ENCODE measurements at regions not wholly inside any gene's neighbourhood (a gene's known extent, or its start where the extent isn't known, plus 50 kb on each side); places are given as distances from the start of the nearest gene placed in this dataset.

DNA sequence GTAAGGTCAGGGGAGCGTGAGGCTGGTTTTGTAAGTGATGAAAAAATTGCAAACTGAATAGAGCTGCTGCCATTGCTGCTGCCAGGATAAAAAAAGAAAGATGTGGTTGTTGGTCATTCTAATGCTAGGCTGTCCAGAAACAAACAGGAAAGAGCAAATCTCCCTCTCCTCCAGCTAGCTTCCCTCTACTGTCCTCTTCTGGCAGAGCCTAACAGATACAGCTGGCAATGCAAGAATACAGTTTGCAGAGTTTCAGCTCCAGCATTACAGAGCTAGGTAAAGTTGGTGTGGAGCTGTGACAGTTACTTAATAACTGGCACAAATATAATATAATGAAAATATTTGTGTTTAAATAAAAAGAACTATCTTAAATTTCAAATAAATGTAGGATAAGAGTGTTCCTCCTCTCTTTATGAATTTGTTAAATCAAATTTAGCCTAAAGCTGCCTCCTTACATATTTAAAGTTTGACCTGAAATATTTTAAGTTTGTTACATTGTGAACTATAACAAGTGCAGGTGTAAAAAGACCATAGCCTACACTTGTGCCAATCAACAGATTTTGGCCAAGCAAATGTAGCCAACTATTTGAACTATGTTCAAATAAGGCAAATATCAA, 407.7 kb downstream of the SH2D4B start:
- H3K4me2 ChIP-seq (ENCODE audit: low read length) = no peak overlapping the region
- no peaks in the 10 kb centered on the region for H3K79me2 ChIP-seq (ENCODE audit: control insufficient read depth, insufficient read depth, low read length, poor library complexity)
- H2BK120ac ChIP-seq (ENCODE audit: insufficient read depth, low read length, poor library complexity) = no peak overlapping the region
- H4K8ac ChIP-seq (ENCODE audit: low read depth, low read length) = no peak overlapping the region
- H3K18ac ChIP-seq (ENCODE audit: low read length) = no peak overlapping the region
- no peak overlapping the region for H3K23ac ChIP-seq (ENCODE audit: low read length)
- no peaks in the 10 kb centered on the region for H3K79me1 ChIP-seq (ENCODE audit: low read length)
- no peak overlapping the region for H3K4me3 ChIP-seq (ENCODE audit: low read depth, low read length)
- H2AK5ac ChIP-seq (ENCODE audit: low read length) = no peak overlapping the region
- no CpG with 5 or more reads among the region's 1 CpG for WGBS (ENCODE audit: extremely low coverage, insufficient coverage, insufficient read length)
- no peak overlapping the region for H4K12ac ChIP-seq (ENCODE audit: low read depth, low read length)
- no peaks in the 10 kb centered on the region for H3K27me3 ChIP-seq (ENCODE audit: insufficient read depth, low read length)
- H4K91ac ChIP-seq (ENCODE audit: low read depth, low read length) = no peak overlapping the region
- DNase-seq = peak in 1 of 2 donors; percentile 6
- H3K9ac ChIP-seq (ENCODE audit: low read length) = no peak overlapping the region
- H3K27ac ChIP-seq (ENCODE audit: low read depth, low read length) = no peak overlapping the region
- H3K4ac ChIP-seq (ENCODE audit: low read depth, low read length) = no peak overlapping the region
- no peak overlapping the region for H2BK5ac ChIP-seq (ENCODE audit: low read depth, low read length, poor library complexity)
- H3K9me3 ChIP-seq (ENCODE audit: insufficient read depth, low read depth, low read length) = no peaks in the 10 kb centered on the region
- H3K4me1 ChIP-seq (ENCODE audit: control insufficient read depth in 1 of 2, insufficient read depth in 2 of 2, low read length in 2 of 2) = peaks cover 7 to 8% of the 10 kb centered on the region in 2 experiments
- peak overlapping the region; percentile 20 for H2AFZ ChIP-seq (ENCODE audit: insufficient read depth, low read length, poor library complexity)
- no peaks in the 10 kb centered on the region for H3K36me3 ChIP-seq (ENCODE audit: control insufficient read depth in 1 of 2, insufficient read depth in 2 of 2, low read length in 2 of 2)
- H2BK12ac ChIP-seq (ENCODE audit: low read length) = no peak overlapping the region
- no peak overlapping the region for H3K14ac ChIP-seq (ENCODE audit: low read length)

DNA sequence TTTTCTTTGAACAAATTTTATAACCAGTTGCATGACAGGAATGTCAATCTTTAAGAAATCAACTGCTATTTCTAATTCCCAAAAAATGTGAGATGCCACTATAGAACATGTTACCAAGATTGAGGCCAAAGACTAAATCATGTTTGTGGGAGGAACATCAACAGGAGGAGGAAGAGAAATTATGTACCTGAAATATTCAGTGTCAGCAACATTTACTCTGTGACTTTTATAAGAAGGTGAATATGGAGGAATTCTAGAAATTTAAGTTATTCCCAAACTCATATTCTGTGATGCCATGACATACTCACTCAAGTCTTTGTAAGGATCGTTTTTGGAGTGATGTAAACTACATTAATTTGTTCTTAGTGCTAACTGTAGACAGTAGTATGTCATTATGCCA, 408.4 kb downstream of the SH2D4B start:
- Histone ChIP-seq H3K9ac (ENCODE audit: low read length) (no peak overlapping the region), H3K4me1 (ENCODE audit: control insufficient read depth in 1 of 2, insufficient read depth in 2 of 2, low read length in 2 of 2) (peaks cover 7 to 8% of the 10 kb centered on the region in 2 experiments), H2BK120ac (ENCODE audit: insufficient read depth, low read length, poor library complexity) (no peak overlapping the region), H3K36me3 (ENCODE audit: control insufficient read depth in 1 of 2, insufficient read depth in 2 of 2, low read length in 2 of 2) (no peaks in the 10 kb centered on the region), H3K14ac (ENCODE audit: low read length) (no peak overlapping the region), H4K8ac (ENCODE audit: low read depth, low read length) (no peak overlapping the region), H3K4ac (ENCODE audit: low read depth, low read length) (no peak overlapping the region), H2AK5ac (ENCODE audit: low read length) (no peak overlapping the region), H4K91ac (ENCODE audit: low read depth, low read length) (no peak overlapping the region), H3K23ac (ENCODE audit: low read length) (no peak overlapping the region), H3K79me1 (ENCODE audit: low read length) (no peaks in the 10 kb centered on the region), H3K27me3 (ENCODE audit: insufficient read depth, low read length) (no peaks in the 10 kb centered on the region), H2AFZ (ENCODE audit: insufficient read depth, low read length, poor library complexity) (no peak overlapping the region), H4K12ac (ENCODE audit: low read depth, low read length) (no peak overlapping the region), H2BK5ac (ENCODE audit: low read depth, low read length, poor library complexity) (no peak overlapping the region), H2BK12ac (ENCODE audit: low read length) (no peak overlapping the region), H3K27ac (ENCODE audit: low read depth, low read length) (no peak overlapping the region), H3K79me2 (ENCODE audit: control insufficient read depth, insufficient read depth, low read length, poor library complexity) (no peaks in the 10 kb centered on the region), H3K4me3 (ENCODE audit: low read depth, low read length) (no peak overlapping the region), H3K4me2 (ENCODE audit: low read length) (no peak overlapping the region), H3K18ac (ENCODE audit: low read length) (no peak overlapping the region), H3K9me3 (ENCODE audit: insufficient read depth, low read depth, low read length) (no peaks in the 10 kb centered on the region)
- WGBS (ENCODE audit: extremely low coverage, insufficient coverage, insufficient read length) = no CpG with 5 or more reads among the region's 1 CpG
- no peak for DNase-seq

DNA sequence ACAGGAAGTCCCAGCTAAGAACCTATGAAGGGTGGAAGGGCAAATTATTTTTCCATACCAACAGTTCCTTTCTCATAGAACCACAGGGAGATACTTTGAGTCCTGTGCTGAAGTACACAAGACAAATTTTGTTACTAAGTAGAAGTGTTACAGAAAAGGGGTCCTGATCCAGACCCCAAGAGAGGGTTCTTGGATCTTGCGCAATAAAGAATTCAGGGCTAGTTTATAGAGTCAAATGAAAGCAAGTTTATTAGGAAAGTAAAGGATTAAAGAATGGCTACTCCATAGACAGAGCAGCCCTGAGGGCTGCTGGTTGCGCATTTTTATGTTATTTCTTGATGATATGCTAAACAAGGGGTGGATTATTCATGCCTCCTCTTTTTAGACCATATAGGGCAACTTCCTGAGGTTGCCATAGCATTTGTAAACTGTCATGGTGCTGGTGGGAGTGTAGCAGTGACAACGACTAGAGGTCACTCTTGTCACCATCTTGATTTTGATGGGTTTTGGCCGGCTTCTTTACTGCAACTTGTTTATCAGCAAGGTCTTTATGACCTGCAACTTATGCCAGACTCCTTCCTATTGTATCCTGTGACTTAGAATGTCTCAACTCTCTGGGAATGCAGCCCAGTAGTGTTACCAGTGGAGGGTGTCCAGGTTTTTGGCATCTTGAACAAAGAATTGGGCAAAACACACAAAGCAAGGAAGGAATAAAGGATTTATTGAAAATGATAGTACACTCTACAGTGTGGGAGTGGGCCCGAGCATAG, 409.4 kb downstream of the SH2D4B start:
- H3K4ac ChIP-seq (ENCODE audit: low read depth, low read length) = no peak overlapping the region
- no peaks in the 10 kb centered on the region for H3K27me3 ChIP-seq (ENCODE audit: insufficient read depth, low read length)
- no peak overlapping the region for H2AK5ac ChIP-seq (ENCODE audit: low read length)
- no peak overlapping the region for H3K9ac ChIP-seq (ENCODE audit: low read length)
- no peak overlapping the region for H3K18ac ChIP-seq (ENCODE audit: low read length)
- H3K79me2 ChIP-seq (ENCODE audit: control insufficient read depth, insufficient read depth, low read length, poor library complexity) = no peaks in the 10 kb centered on the region
- no peak overlapping the region for H3K14ac ChIP-seq (ENCODE audit: low read length)
- H3K4me3 ChIP-seq (ENCODE audit: low read depth, low read length) = no peak overlapping the region
- H4K91ac ChIP-seq (ENCODE audit: low read depth, low read length) = no peak overlapping the region
- H3K4me1 ChIP-seq (ENCODE audit: control insufficient read depth in 1 of 2, insufficient read depth in 2 of 2, low read length in 2 of 2) = peaks cover 7 to 8% of the 10 kb centered on the region in 2 experiments
- no peak for DNase-seq
- no CpG with 5 or more reads among the region's 5 CpGs for WGBS (ENCODE audit: extremely low coverage, insufficient coverage, insufficient read length)
- H3K4me2 ChIP-seq (ENCODE audit: low read length) = no peak overlapping the region
- H2BK5ac ChIP-seq (ENCODE audit: low read depth, low read length, poor library complexity) = no peak overlapping the region
- H2AFZ ChIP-seq (ENCODE audit: insufficient read depth, low read length, poor library complexity) = no peak overlapping the region
- H3K79me1 ChIP-seq (ENCODE audit: low read length) = no peaks in the 10 kb centered on the region
- no peak overlapping the region for H3K23ac ChIP-seq (ENCODE audit: low read length)
- no peaks in the 10 kb centered on the region for H3K36me3 ChIP-seq (ENCODE audit: control insufficient read depth in 1 of 2, insufficient read depth in 2 of 2, low read length in 2 of 2)
- H2BK120ac ChIP-seq (ENCODE audit: insufficient read depth, low read length, poor library complexity) = no peak overlapping the region
- H2BK12ac ChIP-seq (ENCODE audit: low read length) = no peak overlapping the region
- no peaks in the 10 kb centered on the region for H3K9me3 ChIP-seq (ENCODE audit: insufficient read depth, low read depth, low read length)
- no peak overlapping the region for H3K27ac ChIP-seq (ENCODE audit: low read depth, low read length)
- H4K8ac ChIP-seq (ENCODE audit: low read depth, low read length) = no peak overlapping the region
- no peak overlapping the region for H4K12ac ChIP-seq (ENCODE audit: low read depth, low read length)

DNA sequence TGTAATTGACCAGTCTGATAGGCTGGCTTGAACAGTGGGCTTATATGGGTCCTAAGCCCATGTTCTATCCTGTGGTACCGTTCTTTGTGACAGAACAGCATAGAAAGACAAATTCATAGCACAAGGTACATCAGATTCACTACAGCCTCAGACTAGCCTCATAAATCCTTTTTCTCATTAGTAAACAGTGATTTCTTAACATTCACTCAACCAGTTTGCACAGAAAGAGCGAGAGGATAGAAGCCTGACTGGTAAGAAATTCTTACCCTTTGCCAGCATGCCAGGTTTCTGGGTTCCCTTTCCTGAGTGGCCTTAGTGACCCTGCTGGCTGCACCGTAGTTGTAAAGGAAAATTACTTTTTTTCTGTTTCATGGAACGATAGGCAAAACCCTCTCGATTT, 412.1 kb downstream of the SH2D4B start:
- H3K27me3 ChIP-seq (ENCODE audit: insufficient read depth, low read length) = no peaks in the 10 kb centered on the region
- H2BK120ac ChIP-seq (ENCODE audit: insufficient read depth, low read length, poor library complexity) = no peak overlapping the region
- H3K23ac ChIP-seq (ENCODE audit: low read length) = no peak overlapping the region
- WGBS (ENCODE audit: extremely low coverage, insufficient coverage, insufficient read length) = no CpG with 5 or more reads among the region's 5 CpGs
- no peak overlapping the region for H3K9ac ChIP-seq (ENCODE audit: low read length)
- no peak overlapping the region for H3K4me2 ChIP-seq (ENCODE audit: low read length)
- no peaks in the 10 kb centered on the region for H3K4me1 ChIP-seq (ENCODE audit: control insufficient read depth in 1 of 2, insufficient read depth in 2 of 2, low read length in 2 of 2)
- no peak for DNase-seq
- H3K79me1 ChIP-seq (ENCODE audit: low read length) = no peaks in the 10 kb centered on the region
- no peaks in the 10 kb centered on the region for H3K9me3 ChIP-seq (ENCODE audit: insufficient read depth, low read depth, low read length)
- no peak overlapping the region for H2BK12ac ChIP-seq (ENCODE audit: low read length)
- no peaks in the 10 kb centered on the region for H3K79me2 ChIP-seq (ENCODE audit: control insufficient read depth, insufficient read depth, low read length, poor library complexity)
- H4K91ac ChIP-seq (ENCODE audit: low read depth, low read length) = no peak overlapping the region
- H2AK5ac ChIP-seq (ENCODE audit: low read length) = no peak overlapping the region
- no peak overlapping the region for H4K12ac ChIP-seq (ENCODE audit: low read depth, low read length)
- peaks cover 0 to 2% of the 10 kb centered on the region in 2 experiments for H3K36me3 ChIP-seq (ENCODE audit: control insufficient read depth in 1 of 2, insufficient read depth in 2 of 2, low read length in 2 of 2)
- H3K4ac ChIP-seq (ENCODE audit: low read depth, low read length) = no peak overlapping the region
- H3K14ac ChIP-seq (ENCODE audit: low read length) = no peak overlapping the region
- no peak overlapping the region for H2AFZ ChIP-seq (ENCODE audit: insufficient read depth, low read length, poor library complexity)
- no peak overlapping the region for H3K4me3 ChIP-seq (ENCODE audit: low read depth, low read length)
- no peak overlapping the region for H2BK5ac ChIP-seq (ENCODE audit: low read depth, low read length, poor library complexity)
- no peak overlapping the region for H4K8ac ChIP-seq (ENCODE audit: low read depth, low read length)
- no peak overlapping the region for H3K27ac ChIP-seq (ENCODE audit: low read depth, low read length)
- no peak overlapping the region for H3K18ac ChIP-seq (ENCODE audit: low read length)

Data from trophoblast cell (in vitro differentiated cells and primary cell).